ENCODE measurements at regions not wholly inside any gene's neighbourhood (a gene's known extent, or its start where the extent isn't known, plus 50 kb on each side); places are given as distances from the start of the nearest gene placed in this dataset.
"Not testable (repeated sequence)": the region's sequence is repeated elsewhere in the genome, so short reads cannot be mapped to it uniquely, and the experiment has no call there.

DNA sequence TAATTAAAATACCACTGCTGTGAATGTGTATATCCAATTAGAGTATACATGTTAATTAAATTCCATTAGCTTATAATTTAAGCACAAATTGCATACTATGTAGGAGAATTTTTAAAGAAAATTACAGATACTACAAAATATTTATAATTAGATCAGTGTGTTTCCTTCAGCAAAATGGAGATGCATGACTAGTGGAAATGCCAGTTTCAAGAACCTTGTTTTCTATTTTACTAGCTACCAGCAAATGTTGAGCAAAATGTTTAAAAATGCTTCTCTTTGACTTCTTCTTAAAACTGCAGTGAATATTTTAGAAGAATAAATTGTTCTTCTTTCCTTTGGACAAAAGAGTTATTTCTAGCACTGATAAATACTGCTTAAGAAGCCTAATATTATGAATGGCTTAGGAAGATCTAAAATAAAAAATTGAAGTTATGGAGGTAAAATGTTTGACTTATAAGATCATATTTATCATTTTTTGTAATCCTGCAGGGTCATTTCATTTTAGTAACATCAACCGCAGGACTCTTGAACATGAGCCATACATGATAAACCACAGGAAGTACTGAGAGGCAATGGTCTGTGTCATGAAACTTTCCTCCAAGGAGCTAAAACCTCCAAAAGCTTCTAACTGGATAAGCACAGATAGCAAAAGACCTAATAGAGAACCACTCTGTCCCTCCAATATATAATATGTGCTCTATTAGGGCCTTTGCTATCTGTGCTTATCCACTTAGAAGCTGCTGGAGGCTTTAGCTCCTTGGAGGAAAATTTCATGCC, 1066.0 kb upstream of the CELF2 start:
- Histone ChIP-seq H3K27me3 (ENCODE audit: control insufficient read depth, insufficient read depth, low read length) (no peaks in the 10 kb centered on the region), H3K4me3 (ENCODE audit: low read depth, low read length) (no peak overlapping the region), H3K4me1 (ENCODE audit: control insufficient read depth, insufficient read depth, low read length, poor library complexity, severe bottlenecking) (no peaks in the 10 kb centered on the region), H3K27ac (ENCODE audit: insufficient read depth, low read length, poor library complexity, severe bottlenecking) (no peak overlapping the region), H3K36me3 (ENCODE audit: control insufficient read depth, insufficient read depth, low read length) (no peaks in the 10 kb centered on the region), H3K9me3 (ENCODE audit: control insufficient read depth in 2 of 2, low read length in 2 of 2) (no peaks in the 10 kb centered on the region)
- Mint-ChIP-seq H3K36me3 (no peaks in the 10 kb centered on the region), H3K4me1 (no peaks in the 10 kb centered on the region), H3K9me3 (peaks cover 0 to 8% (median 2%) of the 10 kb centered on the region in 7 donors), H3K4me3 (no peak overlapping the region), H3K27ac (no peak overlapping the region), H3K27me3 (no peaks in the 10 kb centered on the region)
- DNase-seq (no peak), ATAC-seq (ENCODE audit: low read depth in 2 of 2) (no peak)

DNA sequence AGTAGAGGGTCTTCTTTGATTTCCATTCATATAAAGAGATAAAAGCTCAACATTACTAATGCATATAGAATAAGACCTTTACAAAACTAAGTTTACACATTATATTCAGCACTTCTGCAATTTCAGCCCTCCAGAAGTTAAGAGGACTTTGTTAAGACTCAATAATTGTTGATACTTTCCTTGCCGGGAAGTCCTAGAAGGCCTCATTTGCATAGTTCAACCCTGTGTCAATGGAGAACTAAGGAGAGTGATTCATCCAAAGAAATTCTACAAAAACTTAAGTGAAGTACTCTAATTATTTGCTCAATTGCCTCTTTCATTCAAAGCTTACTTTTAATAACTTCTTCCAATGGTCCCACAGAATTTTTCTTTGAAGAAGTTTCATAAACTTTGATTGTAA, 1060.3 kb upstream of the CELF2 start:
- Histone ChIP-seq H3K9me3 (ENCODE audit: control insufficient read depth in 2 of 2, low read length in 2 of 2) (no peaks in the 10 kb centered on the region), H3K27me3 (ENCODE audit: control insufficient read depth, insufficient read depth, low read length) (no peaks in the 10 kb centered on the region), H3K27ac (ENCODE audit: insufficient read depth, low read length, poor library complexity, severe bottlenecking) (no peak overlapping the region), H3K4me1 (ENCODE audit: control insufficient read depth, insufficient read depth, low read length, poor library complexity, severe bottlenecking) (no peaks in the 10 kb centered on the region), H3K4me3 (ENCODE audit: low read depth, low read length) (no peak overlapping the region), H3K36me3 (ENCODE audit: control insufficient read depth, insufficient read depth, low read length) (no peaks in the 10 kb centered on the region)
- H3K27ac Mint-ChIP-seq: no peak overlapping the region
- ATAC-seq (ENCODE audit: low read depth in 2 of 2): no peak
- H3K27me3 Mint-ChIP-seq: no peaks in the 10 kb centered on the region
- DNase-seq: no peak
- H3K9me3 Mint-ChIP-seq: peaks cover 0 to 2% (median 0%) of the 10 kb centered on the region in 7 donors
- no peaks in the 10 kb centered on the region for H3K36me3 Mint-ChIP-seq
- no peaks in the 10 kb centered on the region for H3K4me1 Mint-ChIP-seq
- H3K4me3 Mint-ChIP-seq: no peak overlapping the region

DNA sequence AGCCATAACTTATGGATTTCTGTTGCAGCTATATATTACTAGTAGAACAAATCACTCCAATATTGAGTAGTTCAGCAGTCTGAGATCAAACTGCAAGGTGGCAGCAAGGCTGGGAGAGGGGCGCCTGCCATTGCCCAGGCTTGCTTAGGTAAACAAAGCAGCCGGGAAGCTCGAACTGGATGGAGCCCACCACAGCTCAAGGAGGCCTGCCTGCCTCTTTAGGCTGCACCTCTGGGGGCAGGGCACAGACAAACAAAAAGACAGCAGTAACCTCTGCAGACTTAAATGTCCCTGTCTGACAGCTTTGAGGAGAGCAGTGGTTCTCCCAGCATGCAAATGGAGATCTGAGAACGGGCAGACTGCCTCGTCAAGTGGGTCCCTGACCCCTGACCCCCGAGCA, 1059.8 kb upstream of the CELF2 start:
- not testable (repeated sequence) for H3K9me3 Mint-ChIP-seq; H3K4me1 ChIP-seq (ENCODE audit: control insufficient read depth, insufficient read depth, low read length, poor library complexity, severe bottlenecking); H3K9me3 ChIP-seq (ENCODE audit: control insufficient read depth in 2 of 2, low read length in 2 of 2); DNase-seq; ATAC-seq (ENCODE audit: low read depth in 2 of 2); H3K27me3 ChIP-seq (ENCODE audit: control insufficient read depth, insufficient read depth, low read length); H3K36me3 Mint-ChIP-seq; H3K27ac Mint-ChIP-seq; H3K4me3 Mint-ChIP-seq; H3K36me3 ChIP-seq (ENCODE audit: control insufficient read depth, insufficient read depth, low read length); H3K4me3 ChIP-seq (ENCODE audit: low read depth, low read length); H3K27ac ChIP-seq (ENCODE audit: insufficient read depth, low read length, poor library complexity, severe bottlenecking); H3K4me1 Mint-ChIP-seq; H3K27me3 Mint-ChIP-seq

DNA sequence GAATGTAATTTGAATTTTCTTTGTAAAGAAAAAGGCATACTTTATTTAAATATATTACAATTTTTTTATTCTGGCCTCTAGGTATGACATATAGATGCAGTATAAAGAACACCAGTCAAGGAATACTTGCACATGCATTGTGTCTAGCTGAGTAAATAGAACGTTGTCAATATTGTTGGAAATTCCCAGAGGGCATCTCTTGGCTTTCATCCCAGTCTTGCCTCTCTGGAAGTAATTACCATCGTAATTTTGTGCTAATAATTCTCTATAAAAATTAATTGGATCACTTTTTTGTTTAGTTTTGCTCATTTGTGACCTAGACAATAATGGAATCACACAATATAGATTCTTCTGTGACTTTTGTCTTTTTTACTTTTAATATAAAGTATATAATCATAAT, 1052.3 kb upstream of the CELF2 start:
- Histone ChIP-seq H3K9me3 (ENCODE audit: control insufficient read depth in 2 of 2, low read length in 2 of 2) (no peaks in the 10 kb centered on the region), H3K4me1 (ENCODE audit: control insufficient read depth, insufficient read depth, low read length, poor library complexity, severe bottlenecking) (no peaks in the 10 kb centered on the region), H3K36me3 (ENCODE audit: control insufficient read depth, insufficient read depth, low read length) (no peaks in the 10 kb centered on the region), H3K27ac (ENCODE audit: insufficient read depth, low read length, poor library complexity, severe bottlenecking) (no peak overlapping the region), H3K27me3 (ENCODE audit: control insufficient read depth, insufficient read depth, low read length) (no peaks in the 10 kb centered on the region), H3K4me3 (ENCODE audit: low read depth, low read length) (no peak overlapping the region)
- H3K36me3 Mint-ChIP-seq: no peaks in the 10 kb centered on the region
- DNase-seq (no peak), ATAC-seq (ENCODE audit: low read depth in 2 of 2) (no peak)
- H3K9me3 Mint-ChIP-seq: peaks cover 0 to 5% (median 0%) of the 10 kb centered on the region in 7 donors
- H3K27ac Mint-ChIP-seq: no peak overlapping the region
- H3K4me3 Mint-ChIP-seq: no peak overlapping the region
- no peaks in the 10 kb centered on the region for H3K27me3 Mint-ChIP-seq
- no peaks in the 10 kb centered on the region for H3K4me1 Mint-ChIP-seq

DNA sequence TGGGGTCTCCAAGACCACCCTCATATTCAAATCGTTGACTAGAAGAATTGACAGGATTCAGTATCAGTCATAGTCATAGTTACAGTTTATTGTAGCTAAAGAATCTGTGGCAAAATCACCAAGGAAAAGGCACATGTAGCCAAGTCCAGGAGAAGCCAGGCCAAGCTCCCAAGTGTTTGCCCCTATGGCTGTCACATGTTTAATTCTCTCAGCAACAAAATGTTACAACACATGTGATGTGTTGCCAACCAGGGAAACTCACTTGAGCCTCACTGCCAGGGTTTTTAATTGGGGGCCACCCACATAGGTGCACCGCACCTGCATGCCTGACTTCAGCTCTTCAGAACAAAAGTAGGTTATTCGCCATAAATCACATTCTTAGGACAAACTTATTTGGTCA, 1030.9 kb upstream of the CELF2 start:
- DNase-seq: no peak
- H3K27me3 Mint-ChIP-seq: no peaks in the 10 kb centered on the region

DNA sequence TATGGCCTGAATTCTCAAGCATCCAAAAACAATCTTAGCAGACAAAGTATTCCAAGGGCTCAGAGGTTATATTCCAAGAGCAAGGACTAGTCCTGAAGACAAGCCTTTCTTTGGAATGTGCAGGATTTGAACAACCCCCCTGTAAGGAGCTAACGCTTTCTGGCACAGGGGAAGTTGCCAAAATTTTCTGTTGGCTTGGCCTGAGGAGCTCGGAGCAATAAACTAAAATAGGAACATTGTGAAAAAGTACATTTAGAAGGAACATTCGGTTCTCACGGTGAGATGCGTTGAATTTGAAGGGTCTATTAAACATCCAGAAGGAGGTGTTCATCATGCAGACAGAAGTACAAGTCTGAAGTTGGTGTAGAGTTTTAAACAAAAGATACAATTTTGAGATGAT, 1030.5 kb upstream of the CELF2 start:
- peaks cover 0 to 10% (median 3%) of the 10 kb centered on the region in 7 donors for H3K9me3 Mint-ChIP-seq
- Histone ChIP-seq H3K4me3 (ENCODE audit: low read depth, low read length) (no peak overlapping the region), H3K4me1 (ENCODE audit: control insufficient read depth, insufficient read depth, low read length, poor library complexity, severe bottlenecking) (no peaks in the 10 kb centered on the region), H3K27ac (ENCODE audit: insufficient read depth, low read length, poor library complexity, severe bottlenecking) (no peak overlapping the region), H3K36me3 (ENCODE audit: control insufficient read depth, insufficient read depth, low read length) (no peaks in the 10 kb centered on the region), H3K27me3 (ENCODE audit: control insufficient read depth, insufficient read depth, low read length) (no peaks in the 10 kb centered on the region), H3K9me3 (ENCODE audit: control insufficient read depth in 2 of 2, low read length in 2 of 2) (no peaks in the 10 kb centered on the region)
- H3K36me3 Mint-ChIP-seq: no peaks in the 10 kb centered on the region
- DNase-seq: no peak
- no peaks in the 10 kb centered on the region for H3K4me1 Mint-ChIP-seq
- ATAC-seq (ENCODE audit: low read depth in 2 of 2): no peak
- no peak overlapping the region for H3K27ac Mint-ChIP-seq
- H3K27me3 Mint-ChIP-seq: no peaks in the 10 kb centered on the region
- no peak overlapping the region for H3K4me3 Mint-ChIP-seq

More for the DNA sequence above, 1030.9 kb upstream of the CELF2 start:
- H3K4me1 ChIP-seq (ENCODE audit: control insufficient read depth, insufficient read depth, low read length, poor library complexity, severe bottlenecking): no peaks in the 10 kb centered on the region
- H3K4me1 Mint-ChIP-seq: no peaks in the 10 kb centered on the region
- H3K4me3 Mint-ChIP-seq: no peak overlapping the region
- no peak for ATAC-seq (ENCODE audit: low read depth in 2 of 2)
- no peaks in the 10 kb centered on the region for H3K36me3 Mint-ChIP-seq
- H3K27ac Mint-ChIP-seq: no peak overlapping the region
- no peak overlapping the region for H3K27ac ChIP-seq (ENCODE audit: insufficient read depth, low read length, poor library complexity, severe bottlenecking)
- H3K36me3 ChIP-seq (ENCODE audit: control insufficient read depth, insufficient read depth, low read length): no peaks in the 10 kb centered on the region
- no peaks in the 10 kb centered on the region for H3K27me3 ChIP-seq (ENCODE audit: control insufficient read depth, insufficient read depth, low read length)
- H3K9me3 Mint-ChIP-seq: peaks cover 0 to 10% (median 3%) of the 10 kb centered on the region in 7 donors
- H3K9me3 ChIP-seq (ENCODE audit: control insufficient read depth in 2 of 2, low read length in 2 of 2): no peaks in the 10 kb centered on the region
- no peak overlapping the region for H3K4me3 ChIP-seq (ENCODE audit: low read depth, low read length)

DNA sequence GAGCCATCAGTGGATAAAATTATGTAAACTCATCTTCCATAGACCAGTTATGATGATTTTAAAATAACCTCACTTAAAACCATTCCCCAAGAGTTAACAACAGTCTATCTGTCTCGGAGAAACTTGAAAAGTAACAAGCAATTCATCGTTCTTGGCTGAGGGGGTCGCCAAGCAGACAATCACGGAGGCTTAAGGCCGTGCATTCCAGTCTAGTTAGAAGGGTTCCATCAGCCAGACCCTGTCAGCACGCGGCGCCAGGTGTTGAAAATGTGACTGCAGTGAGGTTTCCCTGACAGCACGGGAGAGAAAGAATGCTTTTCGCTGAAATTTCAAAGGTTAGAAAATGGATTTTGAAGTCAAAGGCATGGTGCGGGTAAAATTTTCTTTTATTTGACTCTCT, 1025.0 kb upstream of the CELF2 start:
- Histone ChIP-seq H3K27ac (ENCODE audit: insufficient read depth, low read length, poor library complexity, severe bottlenecking) (no peak overlapping the region), H3K36me3 (ENCODE audit: control insufficient read depth, insufficient read depth, low read length) (no peaks in the 10 kb centered on the region), H3K9me3 (ENCODE audit: control insufficient read depth in 2 of 2, low read length in 2 of 2) (no peaks in the 10 kb centered on the region), H3K4me1 (ENCODE audit: control insufficient read depth, insufficient read depth, low read length, poor library complexity, severe bottlenecking) (no peaks in the 10 kb centered on the region), H3K27me3 (ENCODE audit: control insufficient read depth, insufficient read depth, low read length) (no peaks in the 10 kb centered on the region), H3K4me3 (ENCODE audit: low read depth, low read length) (no peak overlapping the region)
- ATAC-seq (ENCODE audit: low read depth in 2 of 2) (no peak), DNase-seq (no peak)
- H3K36me3 Mint-ChIP-seq: no peaks in the 10 kb centered on the region
- peaks cover 0 to 4% (median 0%) of the 10 kb centered on the region in 7 donors for H3K9me3 Mint-ChIP-seq
- no peak overlapping the region for H3K27ac Mint-ChIP-seq
- H3K4me3 Mint-ChIP-seq: no peak overlapping the region
- no peaks in the 10 kb centered on the region for H3K27me3 Mint-ChIP-seq
- no peaks in the 10 kb centered on the region for H3K4me1 Mint-ChIP-seq

DNA sequence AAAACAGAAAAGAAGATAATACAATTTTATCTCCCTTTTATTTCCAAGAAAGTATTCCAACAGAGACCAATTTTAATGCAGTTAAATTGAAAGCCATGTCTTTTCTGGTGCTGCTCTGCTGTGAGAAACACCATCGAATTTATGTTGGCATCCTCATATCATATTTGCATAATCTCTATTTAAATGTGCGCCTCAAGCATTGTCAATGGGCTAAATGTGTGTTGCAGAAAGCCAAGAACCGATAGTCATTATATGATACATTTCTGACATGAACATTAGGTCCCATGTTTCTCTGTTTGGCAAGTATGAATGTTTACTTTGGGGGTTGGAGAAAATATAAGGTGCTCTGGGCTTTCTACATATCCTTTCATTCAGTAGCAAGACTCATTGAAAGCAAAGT, 1023.5 kb upstream of the CELF2 start:
- H3K9me3 Mint-ChIP-seq: peaks cover 0 to 4% (median 2%) of the 10 kb centered on the region in 7 donors
- no peak for DNase-seq
- no peak for ATAC-seq (ENCODE audit: low read depth in 2 of 2)
- Histone ChIP-seq H3K9me3 (ENCODE audit: control insufficient read depth in 2 of 2, low read length in 2 of 2) (no peaks in the 10 kb centered on the region), H3K4me3 (ENCODE audit: low read depth, low read length) (no peak overlapping the region), H3K27ac (ENCODE audit: insufficient read depth, low read length, poor library complexity, severe bottlenecking) (no peak overlapping the region), H3K36me3 (ENCODE audit: control insufficient read depth, insufficient read depth, low read length) (no peaks in the 10 kb centered on the region), H3K4me1 (ENCODE audit: control insufficient read depth, insufficient read depth, low read length, poor library complexity, severe bottlenecking) (no peaks in the 10 kb centered on the region), H3K27me3 (ENCODE audit: control insufficient read depth, insufficient read depth, low read length) (no peaks in the 10 kb centered on the region)
- no peak overlapping the region for H3K4me3 Mint-ChIP-seq
- H3K27me3 Mint-ChIP-seq: no peaks in the 10 kb centered on the region
- no peak overlapping the region for H3K27ac Mint-ChIP-seq
- no peaks in the 10 kb centered on the region for H3K4me1 Mint-ChIP-seq
- H3K36me3 Mint-ChIP-seq: no peaks in the 10 kb centered on the region
